GM12878 (cell line): ENCODE measurements at regions not wholly inside any gene's neighbourhood (a gene's known extent, or its start where the extent isn't known, plus 50 kb on each side); places are given as distances from the start of the nearest gene placed in this dataset.

Source experiments
- ATF2 ChIP-seq: IDR thresholded peaks from 2 replicates; pipeline ENCODE4 v1.6.1; 2012; ENCODE audit warnings: low read length, inconsistent platforms
- BRCA1 ChIP-seq: IDR thresholded peaks from 2 replicates; pipeline ENCODE4 v1.6.1; 2011; ENCODE audit warnings: low read depth, low read length, improper control_type of control experiment
- CEBPB ChIP-seq, 2 experiments: fragments of 150-350 bp in 1 of 2; IDR thresholded peaks; 2 replicates each; pipeline ENCODE4 v1.6.1; 2012 to 2014; ENCODE audit warnings: low read depth in 2 of 2, low read length in 2 of 2, borderline replicate concordance in 1 of 2, inconsistent platforms in 1 of 2
- CHD1 ChIP-seq: IDR thresholded peaks from 2 replicates; pipeline ENCODE4 v1.6.1; 2012; ENCODE audit warnings: low read depth, low read length, improper control_type of control experiment
- CUX1 ChIP-seq: IDR thresholded peaks from 2 replicates; pipeline ENCODE4 v1.6.1; 2012; ENCODE audit warnings: improper control_type of control experiment, low read depth, low read length; ENCODE audit not compliant: insufficient replicate concordance
- E4F1 ChIP-seq: fragments of 450-650 bp; IDR thresholded peaks from 2 replicates; pipeline ENCODE4 v1.6.1; 2018; ENCODE audit warnings: borderline replicate concordance, mild to moderate bottlenecking; ENCODE audit not compliant: partially characterized antibody
- RAD21 ChIP-seq: IDR thresholded peaks from 2 replicates; pipeline ENCODE4 v1.6.1; 2011; ENCODE audit warnings: mild to moderate bottlenecking, low read depth, low read length, moderate library complexity; ENCODE audit not compliant: insufficient read depth
- RAD51 ChIP-seq: fragments of 450-650 bp; IDR thresholded peaks from 2 replicates; pipeline ENCODE4 v1.6.1; 2016; ENCODE audit warnings: moderate library complexity, mild to moderate bottlenecking, inconsistent platforms
- SREBF1 ChIP-seq: IDR thresholded peaks from 2 replicates; pipeline ENCODE4 v1.6.1; 2012; ENCODE audit warnings: mild to moderate bottlenecking, low read length
- TCF3 ChIP-seq: IDR thresholded peaks from 2 replicates; pipeline ENCODE4 v1.6.1; 2012; ENCODE audit warnings: low read depth, mild to moderate bottlenecking, low read length, borderline replicate concordance; ENCODE audit not compliant: insufficient read depth
- YBX1 ChIP-seq: fragments of 450-650 bp; IDR thresholded peaks from 2 replicates; pipeline ENCODE4 v1.6.1; 2016; ENCODE audit warnings: antibody characterized with exemption
- YY1 ChIP-seq: IDR thresholded peaks from 2 replicates; pipeline ENCODE4 v1.6.1; 2011; ENCODE audit warnings: low read depth, mild to moderate bottlenecking, low read length
- ZBTB33 ChIP-seq: fragments of 450-650 bp; IDR thresholded peaks from 2 replicates; pipeline ENCODE4 v1.6.1; 2017; ENCODE audit warnings: mild to moderate bottlenecking
- ZNF217 ChIP-seq: fragments of 450-650 bp; IDR thresholded peaks from 2 replicates; pipeline ENCODE4 v1.6.1; 2017; ENCODE audit warnings: antibody characterized with exemption, mild to moderate bottlenecking

- TF ChIP-seq CUX1 (no peak), CHD1 (no peak), CEBPB (IDR thresholded peaks at IDR 0.05; ENCODE audit: borderline replicate concordance in 1 of 2, low read depth in 2 of 2, low read length in 2 of 2) (no peak), YY1 (no peak), RAD21 (no peak), YBX1 (no peak), BRCA1 (no peak), ATF2 (no peak), TCF3 (no peak), RAD51 (no peak), E4F1 (no peak), ZNF217 (no peak), ZBTB33 (no peak), SREBF1 (no peak)
Measured at GRCh38 chr2:144678736-144679135, 158.8 kb upstream of the ZEB2 start (continued).
